ENCODE measurements at regions not wholly inside any gene's neighbourhood (a gene's known extent, or its start where the extent isn't known, plus 50 kb on each side); places are given as distances from the start of the nearest gene placed in this dataset.

GRCh38 chr10:125232841-125233240, 72.5 kb upstream of the CTBP2 start:
- Histone ChIP-seq H3K4me1 (ENCODE audit: control insufficient read depth in 5 of 5, insufficient read depth in 5 of 5, low read length in 5 of 5) (peaks cover 0 to 4% (median 0%) of the 10 kb centered on the region in 5 donors), H3K9me3 (ENCODE audit: control insufficient read depth in 4 of 4, insufficient read depth in 3 of 4, low read length in 3 of 4) (no peaks in the 10 kb centered on the region), H3K9ac (ENCODE audit: insufficient read depth in 1 of 2, low read length in 2 of 2) (no peak overlapping the region), H3K27me3 (ENCODE audit: control insufficient read depth in 3 of 3, insufficient read depth in 3 of 3, low read length in 2 of 3) (no peaks in the 10 kb centered on the region), H3K36me3 (ENCODE audit: control insufficient read depth in 4 of 4, insufficient read depth in 4 of 4, low read length in 4 of 4) (no peaks in the 10 kb centered on the region), H3K27ac (ENCODE audit: low read depth in 1 of 2, low read length in 1 of 2) (no peak overlapping the region), H3K4me3 (no peak overlapping the region)
- ATAC-seq (ENCODE audit: insufficient read depth, low FRiP score) (no peak), DNase-seq (peak in 1 of 3 donors; percentile 7)
- WGBS, 2 donors: 85 to 92% methylated on average over 5 of the region's 5 CpGs
- TF ChIP-seq CTCF (IDR thresholded peaks at IDR 0.05; ENCODE audit: control extremely low read depth, extremely low read depth): no peak

- peaks cover 0 to 4% (median 0%) of the 10 kb centered on the region in 5 donors for H3K4me1 ChIP-seq (ENCODE audit: control insufficient read depth in 5 of 5, insufficient read depth in 5 of 5, low read length in 5 of 5)
- H3K9ac ChIP-seq (ENCODE audit: insufficient read depth in 1 of 2, low read length in 2 of 2): no peak overlapping the region
- no peak overlapping the region for H3K27ac ChIP-seq (ENCODE audit: low read depth in 1 of 2, low read length in 1 of 2)
- WGBS, 2 donors: 86 to 91% methylated on average over 9 of the region's 9 CpGs
- no peak for TF ChIP-seq CTCF (IDR thresholded peaks at IDR 0.05; ENCODE audit: control extremely low read depth, extremely low read depth)
- no peaks in the 10 kb centered on the region for H3K9me3 ChIP-seq (ENCODE audit: control insufficient read depth in 4 of 4, insufficient read depth in 3 of 4, low read length in 3 of 4)
- ATAC-seq (ENCODE audit: insufficient read depth, low FRiP score) (no peak), DNase-seq (no peak)
- H3K36me3 ChIP-seq (ENCODE audit: control insufficient read depth in 4 of 4, insufficient read depth in 4 of 4, low read length in 4 of 4): no peaks in the 10 kb centered on the region
- H3K4me3 ChIP-seq: no peak overlapping the region
- H3K27me3 ChIP-seq (ENCODE audit: control insufficient read depth in 3 of 3, insufficient read depth in 3 of 3, low read length in 2 of 3): no peaks in the 10 kb centered on the region
Observed at GRCh38 chr10:125231813-125232475, 71.6 kb upstream of the CTBP2 start.

- Histone ChIP-seq H3K9me3 (ENCODE audit: control insufficient read depth in 4 of 4, insufficient read depth in 3 of 4, low read length in 3 of 4) (no peaks in the 10 kb centered on the region), H3K27ac (ENCODE audit: low read depth in 1 of 2, low read length in 1 of 2) (no peak overlapping the region), H3K27me3 (ENCODE audit: control insufficient read depth in 3 of 3, insufficient read depth in 3 of 3, low read length in 2 of 3) (no peaks in the 10 kb centered on the region), H3K9ac (ENCODE audit: insufficient read depth in 1 of 2, low read length in 2 of 2) (no peak overlapping the region), H3K4me3 (no peak overlapping the region), H3K36me3 (ENCODE audit: control insufficient read depth in 4 of 4, insufficient read depth in 4 of 4, low read length in 4 of 4) (no peaks in the 10 kb centered on the region), H3K4me1 (ENCODE audit: control insufficient read depth in 5 of 5, insufficient read depth in 5 of 5, low read length in 5 of 5) (peaks cover 0 to 4% (median 0%) of the 10 kb centered on the region in 5 donors)
- TF ChIP-seq CTCF (IDR thresholded peaks at IDR 0.05; ENCODE audit: control extremely low read depth, extremely low read depth): no peak
- DNase-seq (no peak), ATAC-seq (ENCODE audit: insufficient read depth, low FRiP score) (no peak)
- 90 to 95% methylated on average over 13 of the region's 13 CpGs for WGBS, 2 donors
Observed at GRCh38 chr10:125231116-125231812, 70.9 kb upstream of the CTBP2 start.
